Stimulated activated CD4-positive, alpha-beta T cell treated with anti-CD3 and anti-CD28 coated beads, Interleukin-2, amount 100 ng/mL, for 4 hours (primary cell): ENCODE measurements at regions not wholly inside any gene's neighbourhood (a gene's known extent, or its start where the extent isn't known, plus 50 kb on each side); places are given as distances from the start of the nearest gene placed in this dataset.
"Not testable (repeated sequence)": the region's sequence is repeated elsewhere in the genome, so short reads cannot be mapped to it uniquely, and the experiment has no call there.

ENCODE experiments used
- DNase-seq: peaks from one replicate; pipeline ENCODE4 v3.0.0-alpha.2; 2020; ENCODE audit warnings: low read depth

- no peak for DNase-seq
Observed at GRCh38 chr3:197430934-197431333, 124.8 kb downstream of the BDH1 start.

GRCh38 chr3:197430502-197430901 is 125.3 kb downstream of the BDH1 start:
- DNase-seq: no peak

- DNase-seq: no peak
Observed at GRCh38 chr3:197428952-197429351, 126.8 kb downstream of the BDH1 start.

- DNase-seq: peak; percentile 27
Observed at GRCh38 chr3:197428117-197428801, 127.5 kb downstream of the BDH1 start.

GRCh38 chr3:197427021-197427420 is 128.6 kb upstream of the DLG1 start:
- DNase-seq: no peak

- DNase-seq: no peak
Observed at GRCh38 chr3:197426121-197426566, 127.7 kb upstream of the DLG1 start.

GRCh38 chr3:197425485-197426120 is 127.2 kb upstream of the DLG1 start:
- no peak for DNase-seq

GRCh38 chr3:197424674-197425484 is 126.5 kb upstream of the DLG1 start:
- no peak for DNase-seq

- no peak for DNase-seq
Observed at GRCh38 chr3:197424266-197424665, 125.9 kb upstream of the DLG1 start.

- DNase-seq: no peak
Observed at GRCh38 chr3:197423376-197423775, 125.0 kb upstream of the DLG1 start.

GRCh38 chr3:197422506-197422905 is 124.1 kb upstream of the DLG1 start:
- DNase-seq: no peak

GRCh38 chr3:197421021-197421420 is 122.6 kb upstream of the DLG1 start:
- DNase-seq: no peak

- DNase-seq: no peak
Observed at GRCh38 chr3:197420566-197420965, 122.2 kb upstream of the DLG1 start.

GRCh38 chr3:197420115-197420514 is 121.7 kb upstream of the DLG1 start:
- no peak for DNase-seq

GRCh38 chr3:197419696-197420095 is 121.3 kb upstream of the DLG1 start:
- no peak for DNase-seq

GRCh38 chr3:197417911-197418618 is 119.7 kb upstream of the DLG1 start:
- DNase-seq: no peak

- DNase-seq: no peak
Observed at GRCh38 chr3:197417441-197417840, 119.0 kb upstream of the DLG1 start.

GRCh38 chr3:197411899-197412298 is 113.5 kb upstream of the DLG1 start:
- DNase-seq: not testable (repeated sequence)

GRCh38 chr3:197410170-197410569 is 111.8 kb upstream of the DLG1 start:
- not testable (repeated sequence) for DNase-seq

GRCh38 chr3:197408177-197408957 is 110.0 kb upstream of the DLG1 start:
- no peak for DNase-seq

- DNase-seq: no peak
Observed at GRCh38 chr3:197407526-197407925, 109.1 kb upstream of the DLG1 start.

GRCh38 chr3:197407053-197407452 is 108.6 kb upstream of the DLG1 start:
- no peak for DNase-seq
